GM19467 (cell line): ENCODE measurements at regions not wholly inside any gene's neighbourhood (a gene's known extent, or its start where the extent isn't known, plus 50 kb on each side); places are given as distances from the start of the nearest gene placed in this dataset.
"Not testable (repeated sequence)": the region's sequence is repeated elsewhere in the genome, so short reads cannot be mapped to it uniquely, and the experiment has no call there.

Experiments
- ATAC-seq: cut with Tn5 transposase; IDR thresholded peaks from one replicate; pipeline ENCODE4 v1.9.1; 2021; ENCODE audit warnings: mild to moderate bottlenecking, moderate library complexity; ENCODE audit not compliant: unreplicated experiment

- no peak for ATAC-seq
These were observed 83.3 kb upstream of the PCDH8 start for GRCh38 chr13:52931539-52932431.

GRCh38 chr13:52931131-52931530 is 82.7 kb upstream of the PCDH8 start:
- no peak for ATAC-seq

- ATAC-seq, result no peak
These were observed 81.4 kb upstream of the PCDH8 start for GRCh38 chr13:52929846-52930245.

GRCh38 chr13:52926971-52927370 is 78.5 kb upstream of the PCDH8 start:
- ATAC-seq, result no peak

GRCh38 chr13:52925775-52926285 is 77.4 kb upstream of the PCDH8 start:
- no peak for ATAC-seq

GRCh38 chr13:52925251-52925650 is 76.8 kb upstream of the PCDH8 start:
- no peak for ATAC-seq

- no peak for ATAC-seq
These were observed 76.1 kb upstream of the PCDH8 start for GRCh38 chr13:52924289-52925148.

GRCh38 chr13:52922961-52923360 is 74.5 kb upstream of the PCDH8 start:
- no peak for ATAC-seq

- peak; percentile 95 for ATAC-seq
These were observed 72.8 kb upstream of the PCDH8 start for GRCh38 chr13:52921194-52921593.

GRCh38 chr13:52916486-52916990 is 68.1 kb upstream of the PCDH8 start:
- no peak for ATAC-seq

- no peak for ATAC-seq
These were observed 62.9 kb upstream of the PCDH8 start for GRCh38 chr13:52911340-52911739.

GRCh38 chr13:52910318-52910717 is 61.9 kb upstream of the PCDH8 start:
- not testable (repeated sequence) for ATAC-seq

- ATAC-seq, result no peak
These were observed 57.9 kb upstream of the PCDH8 start for GRCh38 chr13:52906122-52906903.

- no peak for ATAC-seq
These were observed 57.3 kb upstream of the PCDH8 start for GRCh38 chr13:52905701-52906100.

- peak; percentile 98 for ATAC-seq
These were observed 54.9 kb upstream of the PCDH8 start for GRCh38 chr13:52903320-52903719.

GRCh38 chr13:52899206-52899605 is 50.8 kb upstream of the PCDH8 start:
- ATAC-seq, result no peak
